Panc1 (cell line): ENCODE measurements at regions not wholly inside any gene's neighbourhood (a gene's known extent, or its start where the extent isn't known, plus 50 kb on each side); places are given as distances from the start of the nearest gene placed in this dataset.

Source experiments
- ATAC-seq: fragments of 200-7000 bp; cut with Tn5 transposase; 2 replicates; pipeline ENCODE4 v1.9.1; 2020; ENCODE audit warnings: mild to moderate bottlenecking, moderate library complexity
- BruUV-seq: library from RNA; stranded (reverse); fragments of 400-500 nt; replicated peaks from 2 replicates; lab custom pipeline; 2021; lab: Mats Ljungman, UMichigan
- CTCF ChIA-PET: fragments of 300-600 bp; sonication (Branson Sonifier 250); formaldehyde crosslinking; loops from one replicate; lab custom pipeline; 2022; ENCODE audit warnings: antibody characterized with exemption; lab: Charles Lee
- POLR2A ChIA-PET: fragments of 300-600 bp; sonication (Branson Sonifier 250); formaldehyde crosslinking; loops from one replicate; lab custom pipeline; 2022; ENCODE audit warnings: antibody characterized with exemption; lab: Charles Lee
- DNase-seq: peaks from one replicate; pipeline ENCODE4 v3.0.0-alpha.2; 2010; ENCODE audit warnings: low read depth, low spot score
- H3K27ac ChIP-seq: 2 replicates; pipeline ENCODE4 v1.5.1; 2011; ENCODE audit warnings: mild to moderate bottlenecking, low read length, inconsistent platforms
- H3K27me3 ChIP-seq: fragments of 200-500 bp; sonication (Bioruptor generic); 2 replicates; pipeline ENCODE4 v1.6.0; 2014; ENCODE audit warnings: low read length, inconsistent platforms; ENCODE audit not compliant: control insufficient read depth, insufficient read depth
- H3K36me3 ChIP-seq: fragments of 200-500 bp; sonication (Bioruptor generic); 2 replicates; pipeline ENCODE4 v1.5.1; 2014; ENCODE audit warnings: inconsistent platforms, mild to moderate bottlenecking, low read length, moderate library complexity; ENCODE audit not compliant: control insufficient read depth, insufficient read depth
- H3K4me1 ChIP-seq: 2 replicates; pipeline ENCODE4 v1.5.1; 2011; ENCODE audit warnings: inconsistent platforms, mild to moderate bottlenecking, low read length, moderate library complexity; ENCODE audit not compliant: control insufficient read depth, insufficient read depth
- H3K4me3 ChIP-seq, 2 experiments: 2 replicates each; pipeline ENCODE4 v1.5.1; 2011 to 2012; ENCODE audit warnings: low read depth in 2 of 2, low read length in 2 of 2, mild to moderate bottlenecking in 2 of 2, inconsistent platforms in 1 of 2, moderate library complexity in 1 of 2
- H3K9me3 ChIP-seq: fragments of 200-500 bp; sonication (Bioruptor generic); 2 replicates; pipeline ENCODE4 v1.5.1; 2014; ENCODE audit warnings: low read depth, mild to moderate bottlenecking, inconsistent platforms, low read length, moderate library complexity; ENCODE audit not compliant: control insufficient read depth, insufficient read depth
- POLR2AphosphoS5 ChIP-seq: IDR thresholded peaks from 2 replicates; pipeline ENCODE4 v1.6.1; 2012; ENCODE audit warnings: mild to moderate bottlenecking, low read depth, low read length, moderate library complexity
- SIN3A ChIP-seq: IDR thresholded peaks from 2 replicates; pipeline ENCODE4 v1.6.1; 2012; ENCODE audit warnings: low read depth, mild to moderate bottlenecking, low read length, moderate library complexity, borderline replicate concordance; ENCODE audit not compliant: insufficient read depth
- TCF7L2 ChIP-seq: IDR thresholded peaks from 2 replicates; pipeline ENCODE4 v1.6.1; 2011; ENCODE audit warnings: mild to moderate bottlenecking, low read depth, low read length, inconsistent platforms
- in situ Hi-C: cut with HindIII; loops from 2 replicates; pipeline ENCODE4 v1.10.0; 2016; ENCODE audit warnings: low sequenced_read_pairs, low pct_unique_long_range_greater_than_20kb
- intact Hi-C: fragments of 100-400 bp; cut with micrococcal nuclease; formaldehyde crosslinking; loops from one replicate; pipeline ENCODE4 v1.10.0; 2022; ENCODE audit not compliant: unreplicated experiment
- TF ChIP-seq, protein P1 (sequence below): fragments of 450-650 bp; IDR thresholded peaks from 2 replicates; pipeline ENCODE4 v1.5.1; 2017; ENCODE audit warnings: mild to moderate bottlenecking
- TF ChIP-seq, protein P2 (sequence below), 2 experiments: IDR thresholded peaks; 2 replicates each; pipeline ENCODE4 v1.6.1; 2011 to 2012; ENCODE audit warnings: low read depth in 2 of 2, control low read depth in 1 of 2, low read length in 1 of 2, mild to moderate bottlenecking in 1 of 2, moderate library complexity in 1 of 2; ENCODE audit not compliant: insufficient read depth in 1 of 2

- Histone ChIP-seq H3K27me3 (no peaks in the 10 kb centered on the region), H3K9me3 (no peaks in the 10 kb centered on the region), H3K27ac (no peak overlapping the region), H3K4me1 (no peaks in the 10 kb centered on the region), H3K4me3 (no peak overlapping the region), H3K36me3 (no peaks in the 10 kb centered on the region)
- intact Hi-C loops: no loop called here
- ChIA-PET CTCF (no interaction called here), POLR2A (no interaction called here)
- TF ChIP-seq, protein P1, sequence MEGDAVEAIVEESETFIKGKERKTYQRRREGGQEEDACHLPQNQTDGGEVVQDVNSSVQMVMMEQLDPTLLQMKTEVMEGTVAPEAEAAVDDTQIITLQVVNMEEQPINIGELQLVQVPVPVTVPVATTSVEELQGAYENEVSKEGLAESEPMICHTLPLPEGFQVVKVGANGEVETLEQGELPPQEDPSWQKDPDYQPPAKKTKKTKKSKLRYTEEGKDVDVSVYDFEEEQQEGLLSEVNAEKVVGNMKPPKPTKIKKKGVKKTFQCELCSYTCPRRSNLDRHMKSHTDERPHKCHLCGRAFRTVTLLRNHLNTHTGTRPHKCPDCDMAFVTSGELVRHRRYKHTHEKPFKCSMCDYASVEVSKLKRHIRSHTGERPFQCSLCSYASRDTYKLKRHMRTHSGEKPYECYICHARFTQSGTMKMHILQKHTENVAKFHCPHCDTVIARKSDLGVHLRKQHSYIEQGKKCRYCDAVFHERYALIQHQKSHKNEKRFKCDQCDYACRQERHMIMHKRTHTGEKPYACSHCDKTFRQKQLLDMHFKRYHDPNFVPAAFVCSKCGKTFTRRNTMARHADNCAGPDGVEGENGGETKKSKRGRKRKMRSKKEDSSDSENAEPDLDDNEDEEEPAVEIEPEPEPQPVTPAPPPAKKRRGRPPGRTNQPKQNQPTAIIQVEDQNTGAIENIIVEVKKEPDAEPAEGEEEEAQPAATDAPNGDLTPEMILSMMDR: no peak
- TF ChIP-seq SIN3A (no peak), POLR2AphosphoS5 (no peak), TCF7L2 (no peak)
- TF ChIP-seq, protein P2, sequence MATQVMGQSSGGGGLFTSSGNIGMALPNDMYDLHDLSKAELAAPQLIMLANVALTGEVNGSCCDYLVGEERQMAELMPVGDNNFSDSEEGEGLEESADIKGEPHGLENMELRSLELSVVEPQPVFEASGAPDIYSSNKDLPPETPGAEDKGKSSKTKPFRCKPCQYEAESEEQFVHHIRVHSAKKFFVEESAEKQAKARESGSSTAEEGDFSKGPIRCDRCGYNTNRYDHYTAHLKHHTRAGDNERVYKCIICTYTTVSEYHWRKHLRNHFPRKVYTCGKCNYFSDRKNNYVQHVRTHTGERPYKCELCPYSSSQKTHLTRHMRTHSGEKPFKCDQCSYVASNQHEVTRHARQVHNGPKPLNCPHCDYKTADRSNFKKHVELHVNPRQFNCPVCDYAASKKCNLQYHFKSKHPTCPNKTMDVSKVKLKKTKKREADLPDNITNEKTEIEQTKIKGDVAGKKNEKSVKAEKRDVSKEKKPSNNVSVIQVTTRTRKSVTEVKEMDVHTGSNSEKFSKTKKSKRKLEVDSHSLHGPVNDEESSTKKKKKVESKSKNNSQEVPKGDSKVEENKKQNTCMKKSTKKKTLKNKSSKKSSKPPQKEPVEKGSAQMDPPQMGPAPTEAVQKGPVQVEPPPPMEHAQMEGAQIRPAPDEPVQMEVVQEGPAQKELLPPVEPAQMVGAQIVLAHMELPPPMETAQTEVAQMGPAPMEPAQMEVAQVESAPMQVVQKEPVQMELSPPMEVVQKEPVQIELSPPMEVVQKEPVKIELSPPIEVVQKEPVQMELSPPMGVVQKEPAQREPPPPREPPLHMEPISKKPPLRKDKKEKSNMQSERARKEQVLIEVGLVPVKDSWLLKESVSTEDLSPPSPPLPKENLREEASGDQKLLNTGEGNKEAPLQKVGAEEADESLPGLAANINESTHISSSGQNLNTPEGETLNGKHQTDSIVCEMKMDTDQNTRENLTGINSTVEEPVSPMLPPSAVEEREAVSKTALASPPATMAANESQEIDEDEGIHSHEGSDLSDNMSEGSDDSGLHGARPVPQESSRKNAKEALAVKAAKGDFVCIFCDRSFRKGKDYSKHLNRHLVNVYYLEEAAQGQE (IDR thresholded peaks at IDR 0.05; ENCODE audit: insufficient read depth in 1 of 2, low read depth in 2 of 2, low read length in 1 of 2): no peak
- ATAC-seq (no peak), DNase-seq (no peak)
- in situ Hi-C loops: no loop called here
- BruUV-seq: no TSS peak
Measured at GRCh38 chr2:204468746-204469429, 76.4 kb upstream of the PARD3B start.

GRCh38 chr2:204470178-204470620 lies 75.1 kb upstream of the PARD3B start:
- DNase-seq (no peak), ATAC-seq (no peak)
- no peaks in the 10 kb centered on the region for H3K4me1 ChIP-seq
- intact Hi-C loops: no loop called here
- TF ChIP-seq SIN3A (no peak), POLR2AphosphoS5 (no peak), TCF7L2 (no peak)
- TF ChIP-seq, protein P1: no peak
- TF ChIP-seq, protein P2 (IDR thresholded peaks at IDR 0.05; ENCODE audit: insufficient read depth in 1 of 2, low read depth in 2 of 2, low read length in 1 of 2): no peak
- CTCF ChIA-PET: no interaction called here
- H3K4me3 ChIP-seq: no peak overlapping the region
- H3K9me3 ChIP-seq: no peaks in the 10 kb centered on the region
- no TSS peak for BruUV-seq
- H3K27ac ChIP-seq: no peak overlapping the region
- in situ Hi-C loops: no loop called here
- POLR2A ChIA-PET: no interaction called here
- H3K36me3 ChIP-seq: no peaks in the 10 kb centered on the region
- H3K27me3 ChIP-seq: no peaks in the 10 kb centered on the region
